ENCODE measurements at regions not wholly inside any gene's neighbourhood (a gene's known extent, or its start where the extent isn't known, plus 50 kb on each side); places are given as distances from the start of the nearest gene placed in this dataset.
"Not testable (repeated sequence)": the region's sequence is repeated elsewhere in the genome, so short reads cannot be mapped to it uniquely, and the experiment has no call there.

DNA sequence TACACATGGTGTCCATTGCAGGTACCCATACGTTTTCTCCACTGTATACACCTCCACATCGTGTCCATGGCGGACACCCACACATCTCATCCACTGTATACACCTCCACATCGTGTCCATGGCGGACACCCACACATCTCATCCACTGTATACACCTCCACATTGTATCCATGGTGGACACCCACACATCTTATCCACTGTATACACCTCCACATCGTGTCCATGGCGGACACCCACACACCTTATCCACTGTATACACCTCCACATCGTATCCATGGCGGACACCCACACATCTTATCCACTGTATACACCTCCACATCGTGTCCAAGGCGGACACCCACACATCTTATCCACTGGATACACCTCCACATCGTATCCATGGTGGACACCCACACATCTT lies 50.4 kb upstream of the TTC34 start:
- not testable (repeated sequence) for DNase-seq (ENCODE audit: low read depth in 1 of 2, low spot score in 1 of 2)

GRCh38 chr1:2853711-2854110 lies 52.2 kb upstream of the TTC34 start:
- DNase-seq (ENCODE audit: low read depth in 1 of 2, low spot score in 1 of 2), result no peak

GRCh38 chr1:2854151-2854550 lies 52.7 kb upstream of the TTC34 start:
- DNase-seq (ENCODE audit: low read depth in 1 of 2, low spot score in 1 of 2), result no peak

- DNase-seq (ENCODE audit: low read depth in 1 of 2, low spot score in 1 of 2), result no peak
Observed at GRCh38 chr1:2854611-2855010, 53.1 kb upstream of the TTC34 start.

GRCh38 chr1:2855206-2856065 lies 53.9 kb upstream of the TTC34 start:
- DNase-seq (ENCODE audit: low read depth in 1 of 2, low spot score in 1 of 2), result no peak

DNA sequence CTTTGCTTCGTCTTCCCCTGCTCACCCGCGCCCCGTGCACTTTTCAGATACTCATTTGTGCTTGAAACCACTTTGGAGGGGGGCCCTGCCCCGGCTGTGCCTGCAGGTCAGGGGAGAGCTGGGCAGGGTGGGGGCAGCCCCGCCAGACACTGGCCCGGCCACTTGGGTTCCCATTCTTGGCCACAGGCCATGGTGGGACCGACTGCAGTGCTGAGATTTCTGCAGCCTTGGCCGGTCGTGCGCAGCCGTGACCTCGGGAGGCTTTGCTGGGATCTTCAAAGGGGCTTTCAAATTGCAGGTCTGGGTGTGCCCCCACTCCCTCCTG lies 54.5 kb upstream of the TTC34 start:
- DNase-seq (ENCODE audit: low read depth in 1 of 2, low spot score in 1 of 2), result no peak

- no peak for DNase-seq (ENCODE audit: low read depth in 1 of 2, low spot score in 1 of 2)
Observed at GRCh38 chr1:2856676-2857375, 55.3 kb upstream of the TTC34 start.

- DNase-seq (ENCODE audit: low read depth in 1 of 2, low spot score in 1 of 2), result no peak
Observed at GRCh38 chr1:2857521-2857920, 56.0 kb upstream of the TTC34 start.

- DNase-seq (ENCODE audit: low read depth in 1 of 2, low spot score in 1 of 2), result no peak
Observed at GRCh38 chr1:2858676-2859075, 57.2 kb upstream of the TTC34 start.

- DNase-seq (ENCODE audit: low read depth in 1 of 2, low spot score in 1 of 2), result no peak
Observed at GRCh38 chr1:2859219-2859880, 57.9 kb upstream of the TTC34 start.

DNA sequence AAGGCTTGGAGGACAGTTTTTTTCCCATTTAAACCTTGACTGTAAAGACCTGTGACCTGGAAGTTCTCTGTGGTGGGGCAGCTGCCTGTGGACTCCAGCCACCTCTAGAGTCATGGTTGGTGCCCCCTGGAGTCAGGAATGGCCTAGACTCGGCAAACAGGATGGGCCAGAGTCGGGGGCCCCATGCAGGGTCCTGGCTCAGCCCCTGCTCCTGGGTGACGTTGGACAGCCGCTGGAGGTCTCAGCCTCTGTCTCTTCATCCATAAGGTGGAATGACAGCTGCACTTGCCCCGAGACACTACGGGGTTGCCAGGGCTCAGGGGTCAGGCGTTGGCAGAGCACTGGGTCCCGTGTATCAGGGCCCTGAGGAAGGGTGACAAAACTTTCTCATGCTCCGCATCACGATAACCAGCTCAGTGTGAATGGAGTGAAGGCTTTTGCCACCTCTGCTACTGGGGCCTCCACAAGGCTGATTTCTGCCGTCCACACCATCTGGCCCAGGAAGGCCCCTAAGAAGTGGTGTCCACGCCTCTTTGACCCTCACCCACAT lies 58.5 kb upstream of the TTC34 start:
- no peak for DNase-seq (ENCODE audit: low read depth in 1 of 2, low spot score in 1 of 2)

- DNase-seq (ENCODE audit: low read depth in 1 of 2, low spot score in 1 of 2), result no peak
Observed at GRCh38 chr1:2860476-2861142, 59.1 kb upstream of the TTC34 start.

DNA sequence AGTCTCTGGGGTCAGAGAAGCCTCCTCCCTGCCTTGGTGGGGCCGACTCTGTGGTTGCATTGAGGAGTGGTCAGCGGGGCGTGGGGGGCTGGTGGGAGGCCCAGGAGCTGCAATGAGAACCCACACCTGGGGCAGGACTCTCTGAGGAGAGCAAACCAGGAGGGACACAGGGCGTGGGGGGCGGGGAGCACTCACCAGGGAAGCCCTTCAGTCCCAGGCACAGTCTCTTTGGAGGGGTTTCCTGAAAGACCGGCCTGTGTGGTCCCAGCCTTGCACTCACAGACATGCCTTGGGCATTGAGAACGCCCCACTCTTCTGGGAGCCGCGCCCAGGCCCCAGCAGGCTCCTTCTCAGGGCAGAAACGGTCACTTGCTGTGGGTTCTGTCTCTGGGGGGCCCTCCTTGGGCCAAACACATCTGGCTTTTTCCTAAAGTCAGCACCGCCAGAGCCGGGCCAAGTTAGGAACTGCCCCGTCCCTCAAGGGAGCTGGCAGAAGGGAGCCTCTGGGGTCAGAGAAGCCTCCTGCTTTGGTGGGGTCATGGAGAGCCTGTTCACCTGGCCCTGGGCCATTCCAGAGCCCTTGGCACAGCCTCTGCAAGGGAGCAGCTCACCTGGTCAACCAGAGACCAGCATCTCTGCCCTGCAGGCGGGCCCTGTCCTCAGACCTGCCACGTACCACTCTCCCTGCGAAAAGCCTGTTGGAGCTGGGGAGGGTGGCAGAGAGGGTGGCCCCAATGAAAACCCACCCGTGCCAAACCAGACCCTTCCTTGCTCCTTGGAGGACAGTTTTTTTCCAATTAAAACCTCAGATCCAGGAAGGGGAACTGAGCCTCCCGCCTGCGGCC lies 59.9 kb upstream of the TTC34 start:
- no peak for DNase-seq (ENCODE audit: low read depth in 1 of 2, low spot score in 1 of 2)

- no peak for DNase-seq (ENCODE audit: low read depth in 1 of 2, low spot score in 1 of 2)
Observed at GRCh38 chr1:2861988-2862813, 60.7 kb upstream of the TTC34 start.

DNA sequence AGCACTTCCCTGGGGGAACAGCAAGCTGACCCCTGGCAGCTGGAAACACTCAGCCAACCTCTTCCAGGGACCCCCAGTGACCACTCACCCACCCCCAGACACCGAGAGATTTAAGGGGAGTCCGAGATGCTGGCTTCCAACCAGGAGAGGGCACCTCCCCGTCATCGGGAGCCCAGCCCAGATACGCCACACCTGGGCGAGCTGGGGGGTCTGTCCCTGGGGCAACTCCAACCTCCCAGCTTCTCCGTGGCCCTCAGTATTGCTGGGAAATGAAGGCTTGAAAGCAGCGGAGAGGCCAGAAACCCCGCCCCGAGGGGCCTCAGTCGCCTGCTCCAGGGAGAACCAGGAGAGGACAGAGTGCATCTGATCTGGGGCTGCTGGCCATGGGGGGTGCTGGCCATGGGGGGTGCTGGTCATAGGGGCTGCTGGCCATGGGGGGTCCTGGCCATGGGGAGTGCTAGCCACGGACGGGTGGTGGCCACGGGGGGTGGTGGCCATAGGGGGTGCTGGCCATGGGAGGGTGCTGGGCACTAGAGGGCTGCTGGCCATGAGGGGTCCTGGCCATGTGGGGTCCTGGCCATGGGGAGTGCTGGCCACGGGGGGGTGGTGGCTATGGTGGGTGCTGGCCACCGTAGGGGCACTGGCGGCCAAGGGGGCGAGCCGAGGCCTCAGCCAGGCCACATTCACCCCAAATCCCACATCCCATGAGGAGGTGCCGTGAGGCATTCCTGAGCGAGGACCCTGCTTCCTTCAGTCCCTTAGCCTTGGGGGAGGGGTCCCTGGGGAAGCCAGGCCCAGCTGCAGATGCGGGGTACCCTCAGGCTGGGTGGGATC lies 61.5 kb upstream of the TTC34 start:
- no peak for DNase-seq (ENCODE audit: low read depth in 1 of 2, low spot score in 1 of 2)

DNA sequence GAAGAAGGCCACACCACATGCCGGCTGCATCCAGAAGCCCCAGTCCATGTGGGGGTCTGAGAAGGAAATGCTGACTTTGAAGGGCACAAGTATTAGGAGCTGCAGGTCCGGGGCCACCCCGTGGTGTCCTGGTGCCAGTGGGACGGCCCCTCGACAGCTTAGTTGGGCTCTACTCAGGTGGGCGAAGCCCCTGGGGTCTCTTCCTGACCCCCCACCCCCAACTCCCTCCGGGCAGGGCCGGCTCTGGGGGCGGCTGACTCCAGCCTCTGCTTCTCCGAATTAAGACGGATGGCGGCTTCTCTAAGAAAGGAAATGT lies 62.1 kb upstream of the TTC34 start:
- no peak for DNase-seq (ENCODE audit: low read depth in 1 of 2, low spot score in 1 of 2)

GRCh38 chr1:2864203-2864905 lies 62.9 kb upstream of the TTC34 start:
- no peak for DNase-seq (ENCODE audit: low read depth in 1 of 2, low spot score in 1 of 2)

DNA sequence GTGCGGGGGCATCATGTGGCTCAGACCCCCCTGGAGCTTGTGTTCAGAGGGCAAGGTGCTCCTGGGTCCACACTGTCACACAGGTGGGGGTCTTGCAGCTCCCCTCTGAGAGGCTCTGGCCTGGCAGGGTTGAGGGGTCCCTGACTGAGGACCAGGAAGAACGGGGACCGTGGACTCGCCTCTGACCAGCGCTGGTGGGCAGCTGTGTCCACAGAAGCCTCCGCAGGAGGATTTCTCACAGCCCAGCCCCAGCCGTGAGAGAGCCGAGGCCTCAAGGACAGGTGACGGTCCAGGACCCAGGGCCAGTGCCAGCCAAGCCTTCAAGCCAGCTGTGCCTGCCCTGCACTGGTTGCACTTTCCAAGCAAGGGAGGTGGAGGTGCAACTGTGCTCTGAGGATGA lies 63.5 kb upstream of the TTC34 start:
- no peak for DNase-seq (ENCODE audit: low read depth in 1 of 2, low spot score in 1 of 2)

Data from stimulated activated CD4-positive, alpha-beta T cell treated with anti-CD3 and anti-CD28 coated beads, Interleukin-15, amount 100 ng/mL, for 1 hour (primary cell).